Umbilical cord (tissue), 1 donor: ENCODE measurements at regions not wholly inside any gene's neighbourhood (a gene's known extent, or its start where the extent isn't known, plus 50 kb on each side); places are given as distances from the start of the nearest gene placed in this dataset.
"Not testable (repeated sequence)": the region's sequence is repeated elsewhere in the genome, so short reads cannot be mapped to it uniquely, and the experiment has no call there.

Experiments used
- DNase-seq: peaks from one replicate; pipeline ENCODE4 v3.0.0-alpha.2; 2015; ENCODE audit warnings: low spot score

- peak; percentile 20 for DNase-seq
Measured at GRCh38 chr3:75388486-75389124, 275.5 kb upstream of the FRG2C start.

GRCh38 chr3:75393288-75393694, 270.8 kb upstream of the FRG2C start:
- not testable (repeated sequence) for DNase-seq

- DNase-seq = not testable (repeated sequence)
Measured at GRCh38 chr3:75394102-75394501, 270.0 kb upstream of the FRG2C start.

- not testable (repeated sequence) for DNase-seq
Measured at GRCh38 chr3:75394562-75395360, 269.4 kb upstream of the FRG2C start.

GRCh38 chr3:75395580-75396315, 268.4 kb upstream of the FRG2C start:
- DNase-seq = no peak

- no peak for DNase-seq
Measured at GRCh38 chr3:75396316-75396802, 267.8 kb upstream of the FRG2C start.

- DNase-seq = not testable (repeated sequence)
Measured at GRCh38 chr3:75397486-75397885, 266.6 kb upstream of the FRG2C start.

- DNase-seq = not testable (repeated sequence)
Measured at GRCh38 chr3:75422101-75422945, 241.8 kb upstream of the FRG2C start.

GRCh38 chr3:75425379-75425778, 238.7 kb upstream of the FRG2C start:
- DNase-seq = not testable (repeated sequence)

GRCh38 chr3:75427486-75427885, 236.6 kb upstream of the FRG2C start:
- DNase-seq = not testable (repeated sequence)

- DNase-seq = not testable (repeated sequence)
Measured at GRCh38 chr3:75427906-75428305, 236.2 kb upstream of the FRG2C start.

GRCh38 chr3:75429561-75430220, 234.4 kb upstream of the FRG2C start:
- peak; percentile 71 for DNase-seq

GRCh38 chr3:75430406-75430805, 233.7 kb upstream of the FRG2C start:
- not testable (repeated sequence) for DNase-seq

GRCh38 chr3:75431120-75431519, 233.0 kb upstream of the FRG2C start:
- DNase-seq = not testable (repeated sequence)

- not testable (repeated sequence) for DNase-seq
Measured at GRCh38 chr3:75432466-75432865, 231.7 kb upstream of the FRG2C start.

GRCh38 chr3:75432885-75433284, 231.2 kb upstream of the FRG2C start:
- not testable (repeated sequence) for DNase-seq

GRCh38 chr3:75433295-75433694, 230.8 kb upstream of the FRG2C start:
- DNase-seq = not testable (repeated sequence)

- peak; percentile 38 for DNase-seq
Measured at GRCh38 chr3:75434276-75434912, 229.7 kb upstream of the FRG2C start.

- DNase-seq = peak; percentile 99
Measured at GRCh38 chr3:75434913-75435793, 229.0 kb upstream of the FRG2C start.
